B cell (primary cell): ENCODE measurements at regions not wholly inside any gene's neighbourhood (a gene's known extent, or its start where the extent isn't known, plus 50 kb on each side); places are given as distances from the start of the nearest gene placed in this dataset.

Experiments used
- ATAC-seq: fragments of 200-7000 bp; cut with Tn5 transposase; one replicate; pipeline ENCODE4 v1.10.0; 2021; ENCODE audit warnings: low read depth, mild to moderate bottlenecking, moderate number of reproducible peaks, moderate library complexity
- CTCF ChIA-PET: fragments of 350-600 bp; sonication (Branson Sonifier 250); formaldehyde crosslinking; loops from one replicate; lab custom pipeline; 2021; ENCODE audit warnings: antibody characterized with exemption, inconsistent platforms; lab: Charles Lee
- POLR2A ChIA-PET: fragments of 350-600 bp; sonication (Branson Sonifier 250); formaldehyde crosslinking; loops from one replicate; lab custom pipeline; 2021; ENCODE audit warnings: antibody characterized with exemption; lab: Charles Lee
- DNase-seq: peaks from one replicate; pipeline ENCODE4 v3.0.0; 2013
- H2AFZ ChIP-seq: 2 replicates; pipeline ENCODE4 v1.6.1; 2012; ENCODE audit warnings: mild to moderate bottlenecking, low read depth, low read length; ENCODE audit not compliant: insufficient read depth, poor library complexity, severe bottlenecking
- H3K27ac ChIP-seq, 2 donors: 1 replicate in 1 of 2; 2 replicates in 1 of 2; pipeline ENCODE4 v1.5.1; 2012 to 2013; ENCODE audit warnings: low read length in 2 of 2, mild to moderate bottlenecking in 2 of 2, moderate library complexity in 1 of 2
- H3K27me3 ChIP-seq, 4 experiments: fragments of 200-600 bp in 1 of 4; sonication (generic) in 1 of 4; replicated peaks in 1 of 4; 1 replicate in 2 of 4; 2 replicates in 2 of 4; pipeline versions ENCODE4 v1.6.1 to v1.7.0; 2013 to 2016; ENCODE audit warnings: low read length in 3 of 4, mild to moderate bottlenecking in 2 of 4, mixed read lengths in 1 of 4, moderate library complexity in 1 of 4; ENCODE audit not compliant: insufficient read depth in 4 of 4, control insufficient read depth in 3 of 4; ENCODE audit errors: control extremely low read depth in 1 of 4
- H3K36me3 ChIP-seq, 2 experiments: replicated peaks in 1 of 2; 1 replicate in 1 of 2; 2 replicates in 1 of 2; pipeline versions ENCODE4 v1.6.1 to v1.7.1; 2013; ENCODE audit warnings: low read length in 1 of 2; ENCODE audit not compliant: insufficient read depth in 2 of 2, control insufficient read depth in 1 of 2; ENCODE audit errors: control extremely low read depth in 1 of 2, extremely low read depth in 1 of 2
- H3K4me1 ChIP-seq, 2 donors: fragments of 200-600 bp in 1 of 2; sonication (generic) in 1 of 2; 1 replicate in 1 of 2; 2 replicates in 1 of 2; pipeline versions ENCODE4 v1.5.1 to v1.6.1; 2013 to 2017; ENCODE audit warnings: low read length in 2 of 2; ENCODE audit not compliant: control insufficient read depth in 2 of 2, insufficient read depth in 2 of 2
- H3K4me2 ChIP-seq: replicated peaks from 2 replicates; pipeline ENCODE3; 2012; ENCODE audit warnings: mild to moderate bottlenecking, low read depth, low read length; ENCODE audit not compliant: poor library complexity, severe bottlenecking
- H3K4me3 ChIP-seq, 5 experiments: fragments of 200-600 bp in 1 of 5; sonication (generic) in 1 of 5; 1 replicate in 3 of 5; 2 replicates in 2 of 5; pipeline versions ENCODE4 v1.5.1 to v1.7.0; 2011 to 2016; ENCODE audit warnings: low read length in 4 of 5, mild to moderate bottlenecking in 4 of 5, low read depth in 2 of 5, control low read depth in 1 of 5, moderate library complexity in 1 of 5; ENCODE audit not compliant: insufficient read depth in 1 of 5; ENCODE audit errors: control extremely low read depth in 1 of 5, extremely low read depth in 1 of 5
- H3K79me2 ChIP-seq: fragments of 200-600 bp; sonication (generic); one replicate; pipeline ENCODE4 v1.6.0; 2016; ENCODE audit warnings: low read length; ENCODE audit not compliant: control insufficient read depth, insufficient read depth
- H3K9ac ChIP-seq: fragments of 200-600 bp; sonication (generic); 2 replicates; pipeline ENCODE4 v1.6.1; 2017; ENCODE audit warnings: mild to moderate bottlenecking, low read length, moderate library complexity
- H3K9me3 ChIP-seq, 3 donors: one replicate each; pipeline versions ENCODE4 v1.6.1 to v1.7.1; 2013; ENCODE audit warnings: low read length in 2 of 3; ENCODE audit not compliant: control insufficient read depth in 2 of 3, insufficient read depth in 1 of 3; ENCODE audit errors: control extremely low read depth in 1 of 3
- H4K20me1 ChIP-seq: 2 replicates; pipeline ENCODE4 v1.6.0; 2012; ENCODE audit warnings: mild to moderate bottlenecking, low read length; ENCODE audit not compliant: insufficient read depth, control insufficient read depth, poor library complexity, severe bottlenecking
- H3K27ac Mint-ChIP-seq: one replicate; pipeline ENCODE4 v1.8.0; 2021; ENCODE audit warnings: mixed read lengths
- H3K27me3 Mint-ChIP-seq: one replicate; pipeline ENCODE4 v1.8.0; 2021; ENCODE audit warnings: mixed read lengths
- H3K4me1 Mint-ChIP-seq: one replicate; pipeline ENCODE4 v1.8.0; 2021; ENCODE audit warnings: mixed read lengths
- H3K4me3 Mint-ChIP-seq: one replicate; pipeline ENCODE4 v1.8.0; 2021; ENCODE audit warnings: mixed read lengths
- H3K9me3 Mint-ChIP-seq: one replicate; pipeline ENCODE4 v1.8.0; 2022; ENCODE audit warnings: mixed read lengths; ENCODE audit not compliant: insufficient read depth
- EZH2 ChIP-seq: IDR thresholded peaks from 2 replicates; pipeline ENCODE4 v1.6.1; 2012; ENCODE audit warnings: borderline replicate concordance, low read depth, mild to moderate bottlenecking, moderate library complexity, low read length; ENCODE audit not compliant: insufficient read depth, poor library complexity, severe bottlenecking
- WGBS: methylation state at CpG from one replicate; pipeline ENCODE4 v1.1.5; 2013; ENCODE audit warnings: missing lambda C conversion rate; ENCODE audit not compliant: insufficient coverage; 5-methylcytosine and 5-hydroxymethylcytosine counted together
- intact Hi-C: fragments of 100-400 bp; cut with micrococcal nuclease; formaldehyde crosslinking; loops from one replicate; pipeline ENCODE4 v1.10.0; 2022
- TF ChIP-seq, protein P1 (sequence below): fragments of 200-600 bp; IDR thresholded peaks from one replicate; pipeline ENCODE4 v1.8.0; 2022; ENCODE audit warnings: antibody characterized with exemption, mild to moderate bottlenecking

DNA sequence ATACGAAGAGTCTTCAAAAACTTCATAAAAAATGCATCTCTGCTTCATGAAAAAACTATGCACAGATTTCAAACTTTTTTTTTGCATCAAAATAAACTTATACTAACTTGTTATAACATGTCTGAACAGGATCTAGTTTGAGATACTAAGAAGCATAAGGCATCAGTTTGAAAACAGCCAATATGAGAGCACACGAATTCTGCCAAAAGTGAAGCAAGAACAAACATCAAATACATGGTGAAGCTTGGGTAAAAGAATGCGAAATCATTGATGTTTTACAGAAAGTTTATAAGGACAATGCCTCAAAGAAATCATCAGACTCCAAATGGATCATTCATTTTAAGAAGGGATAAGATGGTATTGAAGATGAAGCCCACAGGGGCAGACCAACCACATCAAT is 389.1 kb upstream of the TENM4 start:
- DNase-seq (no peak), ATAC-seq (no peak)
- ChIA-PET CTCF (no interaction called here), POLR2A (no interaction called here)
- Histone ChIP-seq H3K27me3 (no peaks in the 10 kb centered on the region), H3K27ac (no peak overlapping the region), H4K20me1 (no peaks in the 10 kb centered on the region), H3K9me3 (no peaks in the 10 kb centered on the region), H3K4me1 (no peaks in the 10 kb centered on the region), H3K36me3 (no peaks in the 10 kb centered on the region), H2AFZ (no peak overlapping the region), H3K4me2 (no peak overlapping the region), H3K4me3 (no peak overlapping the region), H3K79me2 (no peaks in the 10 kb centered on the region), H3K9ac (no peak overlapping the region)
- TF ChIP-seq EZH2: no peak
- TF ChIP-seq, protein P1, sequence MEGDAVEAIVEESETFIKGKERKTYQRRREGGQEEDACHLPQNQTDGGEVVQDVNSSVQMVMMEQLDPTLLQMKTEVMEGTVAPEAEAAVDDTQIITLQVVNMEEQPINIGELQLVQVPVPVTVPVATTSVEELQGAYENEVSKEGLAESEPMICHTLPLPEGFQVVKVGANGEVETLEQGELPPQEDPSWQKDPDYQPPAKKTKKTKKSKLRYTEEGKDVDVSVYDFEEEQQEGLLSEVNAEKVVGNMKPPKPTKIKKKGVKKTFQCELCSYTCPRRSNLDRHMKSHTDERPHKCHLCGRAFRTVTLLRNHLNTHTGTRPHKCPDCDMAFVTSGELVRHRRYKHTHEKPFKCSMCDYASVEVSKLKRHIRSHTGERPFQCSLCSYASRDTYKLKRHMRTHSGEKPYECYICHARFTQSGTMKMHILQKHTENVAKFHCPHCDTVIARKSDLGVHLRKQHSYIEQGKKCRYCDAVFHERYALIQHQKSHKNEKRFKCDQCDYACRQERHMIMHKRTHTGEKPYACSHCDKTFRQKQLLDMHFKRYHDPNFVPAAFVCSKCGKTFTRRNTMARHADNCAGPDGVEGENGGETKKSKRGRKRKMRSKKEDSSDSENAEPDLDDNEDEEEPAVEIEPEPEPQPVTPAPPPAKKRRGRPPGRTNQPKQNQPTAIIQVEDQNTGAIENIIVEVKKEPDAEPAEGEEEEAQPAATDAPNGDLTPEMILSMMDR: no peak
- no peak overlapping the region for H3K27ac Mint-ChIP-seq
- intact Hi-C loops: no loop called here
- no CpG with 5 or more reads among the region's 3 CpGs for WGBS
- H3K27me3 Mint-ChIP-seq: no peaks in the 10 kb centered on the region
- no peak overlapping the region for H3K4me3 Mint-ChIP-seq
- no peaks in the 10 kb centered on the region for H3K9me3 Mint-ChIP-seq
- no peaks in the 10 kb centered on the region for H3K4me1 Mint-ChIP-seq

- Mint-ChIP-seq H3K4me3 (no peak overlapping the region), H3K27me3 (no peaks in the 10 kb centered on the region), H3K9me3 (peaks cover 4% of the 10 kb centered on the region), H3K4me1 (no peaks in the 10 kb centered on the region), H3K27ac (no peak overlapping the region)
- no peaks in the 10 kb centered on the region for H4K20me1 ChIP-seq
- H3K27me3 ChIP-seq: no peaks in the 10 kb centered on the region
- H3K9ac ChIP-seq: no peak overlapping the region
- H3K4me3 ChIP-seq: no peak overlapping the region
- DNase-seq: no peak
- ATAC-seq: no peak
- WGBS: no CpG with 5 or more reads among the region's 3 CpGs
- H3K9me3 ChIP-seq: no peaks in the 10 kb centered on the region
- no peaks in the 10 kb centered on the region for H3K4me1 ChIP-seq
- TF ChIP-seq, protein P1: no peak
- TF ChIP-seq EZH2: no peak
- intact Hi-C loops: no loop called here
- H3K79me2 ChIP-seq: no peaks in the 10 kb centered on the region
- H3K27ac ChIP-seq: no peak overlapping the region
- no peaks in the 10 kb centered on the region for H3K36me3 ChIP-seq
- ChIA-PET CTCF (no interaction called here), POLR2A (no interaction called here)
- no peak overlapping the region for H3K4me2 ChIP-seq
- no peak overlapping the region for H2AFZ ChIP-seq
Measured at GRCh38 chr11:79822766-79823165, 381.9 kb upstream of the TENM4 start.
